A549 (cell line): ENCODE measurements at regions not wholly inside any gene's neighbourhood (a gene's known extent, or its start where the extent isn't known, plus 50 kb on each side); places are given as distances from the start of the nearest gene placed in this dataset.

Experiments used
- CEBPB ChIP-seq, 2 experiments: fragments of >200 bp in 1 of 2; sonication (Bioruptor Twin) in 1 of 2; formaldehyde crosslinking in 1 of 2; IDR thresholded peaks; 2 replicates each; pipeline ENCODE4 v1.6.1; 2012 to 2016
- EP300 ChIP-seq, 2 experiments: fragments of >200 bp; sonication (Bioruptor Twin); formaldehyde crosslinking; IDR thresholded peaks; 2 replicates in 1 of 2; 3 replicates in 1 of 2; pipeline ENCODE4 v1.6.1; 2016 to 2017
- HOXB13 ChIP-seq: fragments of 250-450 bp; sonication (Bioruptor Pico); IDR thresholded peaks from 2 replicates; pipeline ENCODE4 v1.5.0; 2020; ENCODE audit warnings: low read depth, mild to moderate bottlenecking, moderate library complexity
- KDM5A ChIP-seq: fragments of 200-600 bp; sonication (generic); IDR thresholded peaks from 2 replicates; pipeline ENCODE4 v1.6.1; 2016; ENCODE audit warnings: antibody characterized with exemption, mild to moderate bottlenecking
- MAZ ChIP-seq: fragments of 150-350 bp; IDR thresholded peaks from 2 replicates; pipeline ENCODE4 v1.6.1; 2014; ENCODE audit warnings: antibody characterized with exemption, low read depth, low read length, borderline replicate concordance
- POLR2A ChIP-seq: IDR thresholded peaks from 2 replicates; pipeline ENCODE4 v1.6.1; 2012; ENCODE audit warnings: mild to moderate bottlenecking, low read length
- RAD21 ChIP-seq, 2 experiments: fragments of >200 bp in 1 of 2; sonication (Bioruptor Twin) in 1 of 2; formaldehyde crosslinking in 1 of 2; IDR thresholded peaks in 1 of 2; conservative IDR thresholded peaks in 1 of 2; 2 replicates in 1 of 2; 3 replicates in 1 of 2; pipeline ENCODE4 v1.6.1; 2012 to 2018; ENCODE audit warnings: inconsistent platforms in 1 of 2
- ZFP36 ChIP-seq: fragments of 450-650 bp; IDR thresholded peaks from 2 replicates; pipeline ENCODE4 v1.6.1; 2014; ENCODE audit warnings: borderline replicate concordance; ENCODE audit not compliant: partially characterized antibody
- ZSCAN20 ChIP-seq: fragments of 250-450 bp; sonication (Bioruptor Pico); IDR thresholded peaks from 2 replicates; pipeline ENCODE4 v1.8.0; 2022; ENCODE audit warnings: mild to moderate bottlenecking, moderate library complexity
- TF ChIP-seq, protein P1 (sequence below): fragments of >200 bp; sonication (Bioruptor Twin); formaldehyde crosslinking; IDR thresholded peaks from 3 replicates; pipeline ENCODE4 v1.5.1; 2016
- TF ChIP-seq, protein P2 (sequence below): fragments of 250-450 bp; sonication (Bioruptor Pico); IDR thresholded peaks from 2 replicates; pipeline ENCODE4 v1.5.0; 2021; ENCODE audit warnings: mild to moderate bottlenecking, moderate library complexity, borderline replicate concordance

DNA sequence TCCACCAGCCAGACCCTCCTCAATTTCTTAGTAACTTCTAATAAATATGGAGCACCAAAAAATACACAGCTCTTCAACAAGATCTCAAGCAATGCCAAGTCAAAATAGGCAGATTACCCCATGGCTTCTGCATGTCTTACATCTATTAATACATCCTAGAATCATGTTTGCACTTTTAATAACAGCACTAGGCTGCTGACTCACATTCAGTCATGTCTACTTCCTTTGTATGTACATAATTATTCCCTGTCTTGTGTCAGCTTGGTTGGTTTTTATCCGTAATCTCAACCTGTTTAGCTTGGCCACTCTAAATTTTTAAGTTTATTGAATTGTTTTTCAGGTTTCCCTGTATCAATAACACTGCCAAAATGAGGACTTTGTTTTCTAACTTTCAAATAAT is 420.1 kb upstream of the ACVR2A start:
- TF ChIP-seq ZFP36, result no peak
- TF ChIP-seq POLR2A, result no peak
- TF ChIP-seq, protein P1, sequence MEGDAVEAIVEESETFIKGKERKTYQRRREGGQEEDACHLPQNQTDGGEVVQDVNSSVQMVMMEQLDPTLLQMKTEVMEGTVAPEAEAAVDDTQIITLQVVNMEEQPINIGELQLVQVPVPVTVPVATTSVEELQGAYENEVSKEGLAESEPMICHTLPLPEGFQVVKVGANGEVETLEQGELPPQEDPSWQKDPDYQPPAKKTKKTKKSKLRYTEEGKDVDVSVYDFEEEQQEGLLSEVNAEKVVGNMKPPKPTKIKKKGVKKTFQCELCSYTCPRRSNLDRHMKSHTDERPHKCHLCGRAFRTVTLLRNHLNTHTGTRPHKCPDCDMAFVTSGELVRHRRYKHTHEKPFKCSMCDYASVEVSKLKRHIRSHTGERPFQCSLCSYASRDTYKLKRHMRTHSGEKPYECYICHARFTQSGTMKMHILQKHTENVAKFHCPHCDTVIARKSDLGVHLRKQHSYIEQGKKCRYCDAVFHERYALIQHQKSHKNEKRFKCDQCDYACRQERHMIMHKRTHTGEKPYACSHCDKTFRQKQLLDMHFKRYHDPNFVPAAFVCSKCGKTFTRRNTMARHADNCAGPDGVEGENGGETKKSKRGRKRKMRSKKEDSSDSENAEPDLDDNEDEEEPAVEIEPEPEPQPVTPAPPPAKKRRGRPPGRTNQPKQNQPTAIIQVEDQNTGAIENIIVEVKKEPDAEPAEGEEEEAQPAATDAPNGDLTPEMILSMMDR, result no peak
- no peak for TF ChIP-seq RAD21 (conservative IDR thresholded peaks at IDR 0.05 in 1 of 2, IDR thresholded peaks at IDR 0.05 in 1 of 2)
- TF ChIP-seq EP300 (IDR thresholded peaks at IDR 0.05), result no peak
- no peak for TF ChIP-seq MAZ
- no peak for TF ChIP-seq HOXB13 (CRISPR knock-in tag)
- TF ChIP-seq CEBPB (IDR thresholded peaks at IDR 0.05), result no peak
- TF ChIP-seq, protein P2, sequence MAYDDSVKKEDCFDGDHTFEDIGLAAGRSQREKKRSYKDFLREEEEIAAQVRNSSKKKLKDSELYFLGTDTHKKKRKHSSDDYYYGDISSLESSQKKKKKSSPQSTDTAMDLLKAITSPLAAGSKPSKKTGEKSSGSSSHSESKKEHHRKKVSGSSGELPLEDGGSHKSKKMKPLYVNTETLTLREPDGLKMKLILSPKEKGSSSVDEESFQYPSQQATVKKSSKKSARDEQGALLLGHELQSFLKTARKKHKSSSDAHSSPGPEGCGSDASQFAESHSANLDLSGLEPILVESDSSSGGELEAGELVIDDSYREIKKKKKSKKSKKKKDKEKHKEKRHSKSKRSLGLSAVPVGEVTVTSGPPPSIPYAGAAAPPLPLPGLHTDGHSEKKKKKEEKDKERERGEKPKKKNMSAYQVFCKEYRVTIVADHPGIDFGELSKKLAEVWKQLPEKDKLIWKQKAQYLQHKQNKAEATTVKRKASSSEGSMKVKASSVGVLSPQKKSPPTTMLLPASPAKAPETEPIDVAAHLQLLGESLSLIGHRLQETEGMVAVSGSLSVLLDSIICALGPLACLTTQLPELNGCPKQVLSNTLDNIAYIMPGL (CRISPR knock-in tag), result no peak
- TF ChIP-seq ZSCAN20 (CRISPR knock-in tag), result no peak
- no peak for TF ChIP-seq KDM5A
